H1 (cell line): ENCODE measurements at regions not wholly inside any gene's neighbourhood (a gene's known extent, or its start where the extent isn't known, plus 50 kb on each side); places are given as distances from the start of the nearest gene placed in this dataset.

Experiments used
- BACH1 ChIP-seq: IDR thresholded peaks from 2 replicates; pipeline ENCODE4 v1.6.1; 2012; ENCODE audit warnings: low read length, improper control_type of control experiment
- EP300 ChIP-seq, 2 experiments: IDR thresholded peaks; 1 replicate in 1 of 2; 2 replicates in 1 of 2; pipeline ENCODE4 v1.6.1; 2011 to 2012; ENCODE audit warnings: low read depth in 2 of 2, low read length in 2 of 2, mild to moderate bottlenecking in 2 of 2, borderline replicate concordance in 1 of 2, inconsistent platforms in 1 of 2, moderate library complexity in 1 of 2
- KDM1A ChIP-seq: fragments of 200-600, 300-600 bp; sonication (generic); IDR thresholded peaks from 2 replicates; pipeline ENCODE4 v1.7.1; 2016; ENCODE audit warnings: mild to moderate bottlenecking, low read length, borderline replicate concordance
- MAFK ChIP-seq: IDR thresholded peaks from 2 replicates; pipeline ENCODE4 v1.6.1; 2012; ENCODE audit warnings: low read depth, mild to moderate bottlenecking, improper control_type of control experiment, low read length
- RNF2 ChIP-seq: fragments of 200-900, 300-1000 bp; sonication (generic); IDR thresholded peaks from 2 replicates; pipeline ENCODE4 v1.7.1; 2016; ENCODE audit warnings: borderline replicate concordance, low read depth, mild to moderate bottlenecking, antibody characterized with exemption, low read length; ENCODE audit not compliant: poor library complexity, severe bottlenecking; ENCODE audit errors: missing control alignments
- SP1 ChIP-seq: IDR thresholded peaks from 2 replicates; pipeline ENCODE4 v1.6.1; 2011; ENCODE audit warnings: low read depth, low read length
- SP2 ChIP-seq: IDR thresholded peaks from 2 replicates; pipeline ENCODE4 v1.6.1; 2012; ENCODE audit warnings: mild to moderate bottlenecking, low read length, inconsistent platforms
- SP4 ChIP-seq: IDR thresholded peaks from 2 replicates; pipeline ENCODE4 v1.6.1; 2012; ENCODE audit warnings: low read length, inconsistent platforms
- SRF ChIP-seq: IDR thresholded peaks from 2 replicates; pipeline ENCODE4 v1.6.1; 2011; ENCODE audit warnings: mild to moderate bottlenecking, low read depth, low read length, moderate library complexity
- YY1 ChIP-seq: IDR thresholded peaks from 2 replicates; pipeline ENCODE4 v1.6.1; 2011; ENCODE audit warnings: low read depth, mild to moderate bottlenecking, low read length
- TF ChIP-seq, protein P1 (sequence below): fragments of 300-600 bp; sonication (generic); IDR thresholded peaks from 2 replicates; pipeline ENCODE4 v1.7.1; 2012; ENCODE audit warnings: low read length, moderate library complexity, mild to moderate bottlenecking, inconsistent platforms; ENCODE audit not compliant: insufficient replicate concordance

DNA sequence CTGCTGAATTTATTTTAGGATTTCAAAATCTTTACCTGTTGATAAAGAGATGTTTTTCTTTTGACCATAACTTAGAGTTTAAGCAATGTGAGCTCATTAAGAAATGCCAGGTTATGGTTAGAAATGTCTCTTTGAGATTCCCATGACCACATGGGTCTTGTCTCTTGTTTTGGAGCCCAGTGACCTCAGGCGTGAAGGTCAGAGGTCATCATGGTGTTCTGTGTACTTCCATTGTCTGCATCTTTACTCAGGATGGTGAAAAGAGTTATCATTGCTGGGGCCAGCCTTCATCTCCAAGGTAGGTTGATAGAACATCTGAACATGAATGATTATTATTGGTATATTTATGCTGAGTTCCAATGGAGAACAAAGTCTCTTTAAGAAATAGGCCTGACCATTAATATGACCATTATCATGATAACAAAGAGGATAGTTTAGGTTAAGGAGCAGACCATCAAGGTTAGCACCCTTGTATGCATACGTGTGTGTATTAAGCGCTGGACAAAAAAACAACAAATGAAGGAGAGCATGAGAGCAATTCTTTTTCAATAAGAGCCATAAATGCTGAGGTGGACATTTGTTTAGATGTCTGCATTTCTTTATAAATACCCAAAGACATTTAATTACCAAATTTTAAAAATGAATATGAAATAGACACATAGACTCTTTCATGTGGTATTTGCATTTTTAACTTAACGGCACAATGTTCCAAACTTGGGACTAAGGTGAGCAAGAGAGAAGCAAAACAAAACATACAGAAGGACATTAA lies 120.6 kb upstream of the PAQR3 start (continued):
- TF ChIP-seq, protein P1, sequence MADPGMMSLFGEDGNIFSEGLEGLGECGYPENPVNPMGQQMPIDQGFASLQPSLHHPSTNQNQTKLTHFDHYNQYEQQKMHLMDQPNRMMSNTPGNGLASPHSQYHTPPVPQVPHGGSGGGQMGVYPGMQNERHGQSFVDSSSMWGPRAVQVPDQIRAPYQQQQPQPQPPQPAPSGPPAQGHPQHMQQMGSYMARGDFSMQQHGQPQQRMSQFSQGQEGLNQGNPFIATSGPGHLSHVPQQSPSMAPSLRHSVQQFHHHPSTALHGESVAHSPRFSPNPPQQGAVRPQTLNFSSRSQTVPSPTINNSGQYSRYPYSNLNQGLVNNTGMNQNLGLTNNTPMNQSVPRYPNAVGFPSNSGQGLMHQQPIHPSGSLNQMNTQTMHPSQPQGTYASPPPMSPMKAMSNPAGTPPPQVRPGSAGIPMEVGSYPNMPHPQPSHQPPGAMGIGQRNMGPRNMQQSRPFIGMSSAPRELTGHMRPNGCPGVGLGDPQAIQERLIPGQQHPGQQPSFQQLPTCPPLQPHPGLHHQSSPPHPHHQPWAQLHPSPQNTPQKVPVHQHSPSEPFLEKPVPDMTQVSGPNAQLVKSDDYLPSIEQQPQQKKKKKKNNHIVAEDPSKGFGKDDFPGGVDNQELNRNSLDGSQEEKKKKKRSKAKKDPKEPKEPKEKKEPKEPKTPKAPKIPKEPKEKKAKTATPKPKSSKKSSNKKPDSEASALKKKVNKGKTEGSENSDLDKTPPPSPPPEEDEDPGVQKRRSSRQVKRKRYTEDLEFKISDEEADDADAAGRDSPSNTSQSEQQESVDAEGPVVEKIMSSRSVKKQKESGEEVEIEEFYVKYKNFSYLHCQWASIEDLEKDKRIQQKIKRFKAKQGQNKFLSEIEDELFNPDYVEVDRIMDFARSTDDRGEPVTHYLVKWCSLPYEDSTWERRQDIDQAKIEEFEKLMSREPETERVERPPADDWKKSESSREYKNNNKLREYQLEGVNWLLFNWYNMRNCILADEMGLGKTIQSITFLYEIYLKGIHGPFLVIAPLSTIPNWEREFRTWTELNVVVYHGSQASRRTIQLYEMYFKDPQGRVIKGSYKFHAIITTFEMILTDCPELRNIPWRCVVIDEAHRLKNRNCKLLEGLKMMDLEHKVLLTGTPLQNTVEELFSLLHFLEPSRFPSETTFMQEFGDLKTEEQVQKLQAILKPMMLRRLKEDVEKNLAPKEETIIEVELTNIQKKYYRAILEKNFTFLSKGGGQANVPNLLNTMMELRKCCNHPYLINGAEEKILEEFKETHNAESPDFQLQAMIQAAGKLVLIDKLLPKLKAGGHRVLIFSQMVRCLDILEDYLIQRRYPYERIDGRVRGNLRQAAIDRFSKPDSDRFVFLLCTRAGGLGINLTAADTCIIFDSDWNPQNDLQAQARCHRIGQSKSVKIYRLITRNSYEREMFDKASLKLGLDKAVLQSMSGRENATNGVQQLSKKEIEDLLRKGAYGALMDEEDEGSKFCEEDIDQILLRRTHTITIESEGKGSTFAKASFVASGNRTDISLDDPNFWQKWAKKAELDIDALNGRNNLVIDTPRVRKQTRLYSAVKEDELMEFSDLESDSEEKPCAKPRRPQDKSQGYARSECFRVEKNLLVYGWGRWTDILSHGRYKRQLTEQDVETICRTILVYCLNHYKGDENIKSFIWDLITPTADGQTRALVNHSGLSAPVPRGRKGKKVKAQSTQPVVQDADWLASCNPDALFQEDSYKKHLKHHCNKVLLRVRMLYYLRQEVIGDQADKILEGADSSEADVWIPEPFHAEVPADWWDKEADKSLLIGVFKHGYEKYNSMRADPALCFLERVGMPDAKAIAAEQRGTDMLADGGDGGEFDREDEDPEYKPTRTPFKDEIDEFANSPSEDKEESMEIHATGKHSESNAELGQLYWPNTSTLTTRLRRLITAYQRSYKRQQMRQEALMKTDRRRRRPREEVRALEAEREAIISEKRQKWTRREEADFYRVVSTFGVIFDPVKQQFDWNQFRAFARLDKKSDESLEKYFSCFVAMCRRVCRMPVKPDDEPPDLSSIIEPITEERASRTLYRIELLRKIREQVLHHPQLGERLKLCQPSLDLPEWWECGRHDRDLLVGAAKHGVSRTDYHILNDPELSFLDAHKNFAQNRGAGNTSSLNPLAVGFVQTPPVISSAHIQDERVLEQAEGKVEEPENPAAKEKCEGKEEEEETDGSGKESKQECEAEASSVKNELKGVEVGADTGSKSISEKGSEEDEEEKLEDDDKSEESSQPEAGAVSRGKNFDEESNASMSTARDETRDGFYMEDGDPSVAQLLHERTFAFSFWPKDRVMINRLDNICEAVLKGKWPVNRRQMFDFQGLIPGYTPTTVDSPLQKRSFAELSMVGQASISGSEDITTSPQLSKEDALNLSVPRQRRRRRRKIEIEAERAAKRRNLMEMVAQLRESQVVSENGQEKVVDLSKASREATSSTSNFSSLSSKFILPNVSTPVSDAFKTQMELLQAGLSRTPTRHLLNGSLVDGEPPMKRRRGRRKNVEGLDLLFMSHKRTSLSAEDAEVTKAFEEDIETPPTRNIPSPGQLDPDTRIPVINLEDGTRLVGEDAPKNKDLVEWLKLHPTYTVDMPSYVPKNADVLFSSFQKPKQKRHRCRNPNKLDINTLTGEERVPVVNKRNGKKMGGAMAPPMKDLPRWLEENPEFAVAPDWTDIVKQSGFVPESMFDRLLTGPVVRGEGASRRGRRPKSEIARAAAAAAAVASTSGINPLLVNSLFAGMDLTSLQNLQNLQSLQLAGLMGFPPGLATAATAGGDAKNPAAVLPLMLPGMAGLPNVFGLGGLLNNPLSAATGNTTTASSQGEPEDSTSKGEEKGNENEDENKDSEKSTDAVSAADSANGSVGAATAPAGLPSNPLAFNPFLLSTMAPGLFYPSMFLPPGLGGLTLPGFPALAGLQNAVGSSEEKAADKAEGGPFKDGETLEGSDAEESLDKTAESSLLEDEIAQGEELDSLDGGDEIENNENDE: no peak
- TF ChIP-seq MAFK (no peak), SP1 (no peak), SP4 (no peak), YY1 (no peak), SP2 (no peak), BACH1 (no peak), RNF2 (no peak), EP300 (IDR thresholded peaks at IDR 0.05; ENCODE audit: borderline replicate concordance in 1 of 2, low read depth in 2 of 2, low read length in 2 of 2) (no peak), SRF (no peak), KDM1A (no peak)
